ENCODE measurements at regions not wholly inside any gene's neighbourhood (a gene's known extent, or its start where the extent isn't known, plus 50 kb on each side); places are given as distances from the start of the nearest gene placed in this dataset.

DNA sequence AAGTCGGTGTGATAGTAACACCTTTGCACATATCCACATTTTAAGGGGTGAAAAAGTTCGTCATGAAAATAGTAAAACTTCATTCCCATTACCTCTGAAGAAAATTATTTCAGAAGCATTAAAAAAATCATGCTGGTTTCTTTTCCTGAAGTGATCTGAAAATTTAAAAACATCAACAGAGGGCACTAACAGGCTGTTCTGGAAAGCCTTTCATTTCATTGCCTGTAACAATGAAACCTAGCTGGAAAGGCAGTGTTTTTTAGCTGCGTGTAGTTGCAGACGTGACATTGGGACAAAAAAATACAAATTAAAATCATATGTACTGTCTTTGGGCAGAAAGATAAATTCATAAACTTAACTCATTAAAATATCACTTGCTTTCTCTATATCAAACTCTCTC lies 993.8 kb downstream of the GBE1 start:
- Histone ChIP-seq H3K27me3 (ENCODE audit: control insufficient read depth, insufficient read depth, low read length) (no peaks in the 10 kb centered on the region), H3K36me3 (ENCODE audit: control insufficient read depth, insufficient read depth, low read length) (no peaks in the 10 kb centered on the region), H3K4me1 (ENCODE audit: control insufficient read depth, insufficient read depth, low read length) (no peaks in the 10 kb centered on the region), H3K27ac (ENCODE audit: low read length) (no peak overlapping the region), H3K4me3 (ENCODE audit: low read depth in 2 of 2, low read length in 2 of 2) (no peak overlapping the region), H3K9me3 (ENCODE audit: control insufficient read depth, insufficient read depth, low read depth, low read length) (no peaks in the 10 kb centered on the region)
- CTCF ChIA-PET, result no interaction called here
- TF ChIP-seq CTCF (IDR thresholded peaks at IDR 0.05), result peak; percentile 4; the same call in 1 of the 2 replicates
- no peak for TF ChIP-seq POLR2AphosphoS5 (IDR thresholded peaks at IDR 0.05; ENCODE audit: low read depth, low read length)
- BruUV-seq (replicated peaks), result no TSS peak
- in situ Hi-C loops (cut with HindIII; ENCODE audit: low pct_unique_long_range_greater_than_20kb, low sequenced_read_pairs), result no loop called here
- DNase-seq (ENCODE audit: low read depth, low spot score) (no peak), ATAC-seq (no peak)
- POLR2A ChIA-PET, result no interaction called here
- intact Hi-C loops (cut with micrococcal nuclease; ENCODE audit: unreplicated experiment), result no loop called here

DNA sequence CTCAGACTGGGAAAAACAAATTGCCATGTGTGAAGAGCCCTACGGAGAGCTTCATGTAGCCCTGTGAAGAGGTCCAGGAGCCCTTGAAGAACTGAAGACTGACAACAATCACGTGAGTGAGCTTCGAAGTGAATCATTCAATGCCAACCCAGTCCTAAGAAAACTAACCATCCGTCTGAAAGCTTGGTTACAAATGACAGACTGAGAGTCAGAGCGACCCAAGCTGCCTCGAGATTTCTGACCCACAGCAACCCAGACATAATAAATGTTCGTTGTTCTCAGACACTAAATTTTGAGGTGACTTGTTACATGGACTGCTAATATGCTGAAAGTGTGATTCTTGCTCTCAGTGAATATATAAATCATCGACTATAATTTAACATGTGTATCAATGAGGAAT lies 987.2 kb upstream of the ROBO1 start:
- ATAC-seq (no peak), DNase-seq (ENCODE audit: low read depth, low spot score) (no peak)
- intact Hi-C loops (cut with micrococcal nuclease; ENCODE audit: unreplicated experiment) (no loop called here), in situ Hi-C loops (cut with HindIII; ENCODE audit: low pct_unique_long_range_greater_than_20kb, low sequenced_read_pairs) (no loop called here)
- Histone ChIP-seq H3K27me3 (ENCODE audit: control insufficient read depth, insufficient read depth, low read length) (no peaks in the 10 kb centered on the region), H3K4me1 (ENCODE audit: control insufficient read depth, insufficient read depth, low read length) (no peaks in the 10 kb centered on the region), H3K36me3 (ENCODE audit: control insufficient read depth, insufficient read depth, low read length) (no peaks in the 10 kb centered on the region), H3K4me3 (ENCODE audit: low read depth in 2 of 2, low read length in 2 of 2) (no peak overlapping the region), H3K27ac (ENCODE audit: low read length) (no peak overlapping the region), H3K9me3 (ENCODE audit: control insufficient read depth, insufficient read depth, low read depth, low read length) (no peaks in the 10 kb centered on the region)
- ChIA-PET CTCF (no interaction called here), POLR2A (no interaction called here)
- TF ChIP-seq SIN3A (IDR thresholded peaks at IDR 0.05; ENCODE audit: borderline replicate concordance, insufficient read depth, low read depth, low read length) (no peak), CTCF (IDR thresholded peaks at IDR 0.05) (no peak), POLR2AphosphoS5 (IDR thresholded peaks at IDR 0.05; ENCODE audit: low read depth, low read length) (no peak), REST (IDR thresholded peaks at IDR 0.05; ENCODE audit: insufficient read depth in 1 of 2, low read depth in 2 of 2, low read length in 1 of 2) (no peak), TCF7L2 (IDR thresholded peaks at IDR 0.05; ENCODE audit: low read depth, low read length) (no peak)
- no TSS peak for BruUV-seq (replicated peaks)

GRCh38 chr3:80753021-80753420 lies 985.2 kb upstream of the ROBO1 start:
- no peak for ATAC-seq
- Histone ChIP-seq H3K27ac (ENCODE audit: low read length) (no peak overlapping the region), H3K36me3 (ENCODE audit: control insufficient read depth, insufficient read depth, low read length) (no peaks in the 10 kb centered on the region), H3K27me3 (ENCODE audit: control insufficient read depth, insufficient read depth, low read length) (no peaks in the 10 kb centered on the region), H3K9me3 (ENCODE audit: control insufficient read depth, insufficient read depth, low read depth, low read length) (no peaks in the 10 kb centered on the region), H3K4me3 (ENCODE audit: low read depth in 2 of 2, low read length in 2 of 2) (no peak overlapping the region), H3K4me1 (ENCODE audit: control insufficient read depth, insufficient read depth, low read length) (no peaks in the 10 kb centered on the region)
- DNase-seq (ENCODE audit: low read depth, low spot score), result no peak
- no peak for TF ChIP-seq SIN3A (IDR thresholded peaks at IDR 0.05; ENCODE audit: borderline replicate concordance, insufficient read depth, low read depth, low read length)
- TF ChIP-seq POLR2AphosphoS5 (IDR thresholded peaks at IDR 0.05; ENCODE audit: low read depth, low read length), result no peak
- TF ChIP-seq TCF7L2 (IDR thresholded peaks at IDR 0.05; ENCODE audit: low read depth, low read length), result no peak
- TF ChIP-seq REST (IDR thresholded peaks at IDR 0.05; ENCODE audit: insufficient read depth in 1 of 2, low read depth in 2 of 2, low read length in 1 of 2), result no peak
- TF ChIP-seq CTCF (IDR thresholded peaks at IDR 0.05), result no peak
- intact Hi-C loops (cut with micrococcal nuclease; ENCODE audit: unreplicated experiment) (no loop called here), in situ Hi-C loops (cut with HindIII; ENCODE audit: low pct_unique_long_range_greater_than_20kb, low sequenced_read_pairs) (no loop called here)
- POLR2A ChIA-PET, result no interaction called here
- CTCF ChIA-PET, result no interaction called here
- BruUV-seq (replicated peaks), result no TSS peak

Data from Panc1 (cell line).